Head of caudate nucleus (tissue), 42 donors: ENCODE measurements at regions not wholly inside any gene's neighbourhood (a gene's known extent, or its start where the extent isn't known, plus 50 kb on each side); places are given as distances from the start of the nearest gene placed in this dataset.
"Not testable (repeated sequence)": the region's sequence is repeated elsewhere in the genome, so short reads cannot be mapped to it uniquely, and the experiment has no call there.

Experiments
- DNase-seq, 42 donors: peaks; one replicate each; pipeline versions ENCODE4 v3.0.0 to v3.0.0-alpha.2; 2020 to 2021; ENCODE audit warnings: mixed read lengths in 7 of 42
- intact Hi-C: fragments of 100-400 bp; cut with DNase I; formaldehyde crosslinking; loops from one replicate; pipeline ENCODE4 v1.15.0; 2022

GRCh38 chr9:74085384-74086037 lies 411.6 kb upstream of the RORB start:
- DNase-seq, intact Hi-C loops: not testable (repeated sequence)

GRCh38 chr9:74090921-74091320 lies 406.2 kb upstream of the RORB start:
- intact Hi-C loops, DNase-seq: not testable (repeated sequence)

- intact Hi-C loops: no loop called here
- no peak for DNase-seq
Observed at GRCh38 chr9:74092491-74092834, 404.7 kb upstream of the RORB start.

GRCh38 chr9:74094037-74094436 lies 403.1 kb upstream of the RORB start:
- intact Hi-C loops, DNase-seq: not testable (repeated sequence)

- no peak for DNase-seq
- intact Hi-C loops: no loop called here
Observed at GRCh38 chr9:74094766-74095165, 402.4 kb upstream of the RORB start.

GRCh38 chr9:74095925-74096324 lies 401.2 kb upstream of the RORB start:
- intact Hi-C loops: no loop called here
- no peak for DNase-seq

GRCh38 chr9:74096420-74096819 lies 400.7 kb upstream of the RORB start:
- DNase-seq: no peak
- intact Hi-C loops: no loop called here

GRCh38 chr9:74100042-74100441 lies 397.1 kb upstream of the RORB start:
- DNase-seq: no peak
- intact Hi-C loops: no loop called here

- DNase-seq, intact Hi-C loops: not testable (repeated sequence)
Observed at GRCh38 chr9:74102148-74102547, 395.0 kb upstream of the RORB start.

GRCh38 chr9:74102702-74103101 lies 394.4 kb upstream of the RORB start:
- DNase-seq: no peak
- intact Hi-C loops: no loop called here

- intact Hi-C loops: no loop called here
- DNase-seq: no peak
Observed at GRCh38 chr9:74107692-74108091, 389.4 kb upstream of the RORB start.

- DNase-seq: no peak
- intact Hi-C loops: no loop called here
Observed at GRCh38 chr9:74115976-74116375, 381.2 kb upstream of the RORB start.

- intact Hi-C loops: no loop called here
Observed at GRCh38 chr9:74117151-74117550, 380.0 kb upstream of the RORB start.

GRCh38 chr9:74117731-74118130 lies 379.4 kb upstream of the RORB start:
- intact Hi-C loops: no loop called here
- DNase-seq: no peak

More at GRCh38 chr9:74117151-74117550, 380.0 kb upstream of the RORB start:
- no peak for DNase-seq

- DNase-seq: no peak
- intact Hi-C loops: no loop called here
Observed at GRCh38 chr9:74120061-74120460, 377.1 kb upstream of the RORB start.

- no peak for DNase-seq
- intact Hi-C loops: no loop called here
Observed at GRCh38 chr9:74120470-74120869, 376.7 kb upstream of the RORB start.

GRCh38 chr9:74122216-74122615 lies 374.9 kb upstream of the RORB start:
- no peak for DNase-seq
- intact Hi-C loops: no loop called here

- no peak for DNase-seq
- intact Hi-C loops: no loop called here
Observed at GRCh38 chr9:74122661-74123060, 374.5 kb upstream of the RORB start.

- DNase-seq: no peak
- intact Hi-C loops: no loop called here
Observed at GRCh38 chr9:74125941-74126340, 371.2 kb upstream of the RORB start.

GRCh38 chr9:74132986-74133385 lies 364.1 kb upstream of the RORB start:
- intact Hi-C loops: no loop called here
- peak in 4 of 42 donors; percentile 7 to 41 (median 8) for DNase-seq

- intact Hi-C loops: no loop called here
- DNase-seq: peak in 40 of 42 donors; percentile 4 to 81 (median 37)
Observed at GRCh38 chr9:74133921-74134320, 363.2 kb upstream of the RORB start.

GRCh38 chr9:74138182-74138581 lies 359.0 kb upstream of the RORB start:
- intact Hi-C loops: no loop called here
- DNase-seq: no peak
